H1 (cell line): ENCODE measurements at regions not wholly inside any gene's neighbourhood (a gene's known extent, or its start where the extent isn't known, plus 50 kb on each side); places are given as distances from the start of the nearest gene placed in this dataset.

Experiments
- E2F6 ChIP-seq: IDR thresholded peaks from 2 replicates; pipeline ENCODE4 v1.6.1; 2012; ENCODE audit warnings: inconsistent platforms
- MAFK ChIP-seq: IDR thresholded peaks from 2 replicates; pipeline ENCODE4 v1.6.1; 2012; ENCODE audit warnings: low read depth, mild to moderate bottlenecking, improper control_type of control experiment, low read length
- POLR2A ChIP-seq, 2 experiments: IDR thresholded peaks; 1 replicate in 1 of 2; 2 replicates in 1 of 2; pipeline ENCODE4 v1.6.1; 2011; ENCODE audit warnings: low read depth in 2 of 2, low read length in 2 of 2, mild to moderate bottlenecking in 2 of 2; ENCODE audit errors: control extremely low read depth in 1 of 2
- TCF12 ChIP-seq: IDR thresholded peaks from 2 replicates; pipeline ENCODE4 v1.6.1; 2011; ENCODE audit warnings: low read depth, mild to moderate bottlenecking, low read length

GRCh38 chr12:25771041-25771440, 187.4 kb upstream of the RASSF8 start (continued):
- TF ChIP-seq TCF12 (no peak), MAFK (no peak), POLR2A (IDR thresholded peaks at IDR 0.05; ENCODE audit: control extremely low read depth in 1 of 2, low read depth in 2 of 2, low read length in 2 of 2) (no peak), E2F6 (no peak)
